MM.1S (cell line): ENCODE measurements at regions not wholly inside any gene's neighbourhood (a gene's known extent, or its start where the extent isn't known, plus 50 kb on each side); places are given as distances from the start of the nearest gene placed in this dataset.

Experiments used
- DNase-seq: peaks from one replicate; pipeline ENCODE4 v3.0.0-alpha.2; 2015
- H2AFZ ChIP-seq: fragments of 300-600 bp; sonication (generic); 2 replicates; pipeline ENCODE4 v1.6.0; 2016; ENCODE audit warnings: antibody characterized with exemption, low read length
- H3F3A ChIP-seq: fragments of 300-600 bp; sonication (generic); 2 replicates; pipeline ENCODE4 v1.6.1; 2016; ENCODE audit warnings: mild to moderate bottlenecking, antibody characterized with exemption, low read length, moderate library complexity, mixed read lengths; ENCODE audit not compliant: insufficient read depth
- H3K27ac ChIP-seq: fragments of 300-600 bp; sonication (generic); 2 replicates; pipeline ENCODE4 v1.5.1; 2016; ENCODE audit warnings: mild to moderate bottlenecking, low read length
- H3K27me3 ChIP-seq: fragments of 300-600 bp; sonication (generic); replicated peaks from 2 replicates; pipeline ENCODE4 v1.6.0; 2016; ENCODE audit warnings: low read length; ENCODE audit not compliant: insufficient read depth
- H3K36me3 ChIP-seq: fragments of 300-600 bp; sonication (generic); replicated peaks from 2 replicates; pipeline ENCODE4 v1.6.1; 2016; ENCODE audit warnings: mild to moderate bottlenecking, low read length, mixed read lengths; ENCODE audit not compliant: insufficient read depth
- H3K4me1 ChIP-seq: fragments of 300-600 bp; sonication (generic); 2 replicates; pipeline ENCODE4 v1.6.1; 2016; ENCODE audit warnings: low read length, mixed read lengths
- H3K4me2 ChIP-seq: fragments of 300-600 bp; sonication (generic); 2 replicates; pipeline ENCODE4 v1.6.0; 2016; ENCODE audit warnings: low read depth, low read length
- H3K4me3 ChIP-seq: fragments of 300-600 bp; sonication (generic); 2 replicates; pipeline ENCODE4 v1.5.1; 2016; ENCODE audit warnings: low read length, mixed read lengths
- H3K79me2 ChIP-seq: fragments of 300-600 bp; sonication (generic); 2 replicates; pipeline ENCODE4 v1.6.1; 2016; ENCODE audit warnings: mixed run types, low read length, mixed read lengths
- H3K9ac ChIP-seq: fragments of 300-600 bp; sonication (generic); 2 replicates; pipeline ENCODE4 v1.6.1; 2016; ENCODE audit warnings: low read length, mixed read lengths
- H3K9me2 ChIP-seq: fragments of 300-600 bp; sonication (generic); replicated peaks from 2 replicates; pipeline ENCODE4 v1.6.1; 2016; ENCODE audit warnings: mild to moderate bottlenecking, low read length, mixed read lengths; ENCODE audit not compliant: insufficient read depth
- H3K9me3 ChIP-seq: fragments of 300-600 bp; sonication (generic); replicated peaks from 2 replicates; pipeline ENCODE4 v1.6.1; 2016; ENCODE audit warnings: mild to moderate bottlenecking, low read length, mixed read lengths; ENCODE audit not compliant: insufficient read depth
- H4K20me1 ChIP-seq: fragments of 300-600 bp; sonication (generic); 2 replicates; pipeline ENCODE4 v1.6.1; 2016; ENCODE audit warnings: mild to moderate bottlenecking, low read length, moderate library complexity, mixed read lengths; ENCODE audit not compliant: insufficient read depth
- CTCF ChIP-seq: fragments of 300-600 bp; sonication (generic); IDR thresholded peaks from 2 replicates; pipeline ENCODE4 v1.5.1; 2016; ENCODE audit warnings: antibody characterized with exemption, low read length, mixed read lengths
- EZH2 ChIP-seq: fragments of 300-600 bp; sonication (generic); optimal IDR thresholded peaks from 2 replicates; pipeline ENCODE3; 2017; ENCODE audit warnings: low read depth, mild to moderate bottlenecking, antibody characterized with exemption, low read length, mixed read lengths
- EZH2phosphoT487 ChIP-seq: fragments of 300-600 bp; sonication (generic); IDR thresholded peaks from 2 replicates; pipeline ENCODE4 v1.6.1; 2018; ENCODE audit warnings: antibody characterized with exemption, low read length

- no peak for TF ChIP-seq EZH2
- no peak for TF ChIP-seq CTCF
- TF ChIP-seq EZH2phosphoT487: no peak
- H3K36me3 ChIP-seq: no peaks in the 10 kb centered on the region
- H3K4me2 ChIP-seq: no peak overlapping the region
- H3K4me1 ChIP-seq: 0 out of 2 replicates have a peak, but pooled peaks cover 8% of the 10 kb centered on the region
- H3K27me3 ChIP-seq: no peaks in the 10 kb centered on the region
- no peak overlapping the region for H2AFZ ChIP-seq
- no peak overlapping the region for H3K4me3 ChIP-seq
- DNase-seq: no peak
- no peak overlapping the region for H3K9ac ChIP-seq
- H3K9me2 ChIP-seq: no peaks in the 10 kb centered on the region
- H3K79me2 ChIP-seq: no peaks in the 10 kb centered on the region
- H4K20me1 ChIP-seq: no peaks in the 10 kb centered on the region
- H3K9me3 ChIP-seq: no peaks in the 10 kb centered on the region
- H3F3A ChIP-seq: no peaks in the 10 kb centered on the region
- H3K27ac ChIP-seq: no peak overlapping the region
These were observed 226.6 kb upstream of the EGLN3 start for GRCh38 chr14:34177466-34177865.

- H3K4me2 ChIP-seq: no peak overlapping the region
- H3K9me3 ChIP-seq: no peaks in the 10 kb centered on the region
- no peak for DNase-seq
- no peaks in the 10 kb centered on the region for H4K20me1 ChIP-seq
- H3F3A ChIP-seq: no peaks in the 10 kb centered on the region
- 0 out of 2 replicates have a peak, but pooled peaks cover 8% of the 10 kb centered on the region for H3K4me1 ChIP-seq
- no peaks in the 10 kb centered on the region for H3K36me3 ChIP-seq
- no peak overlapping the region for H3K9ac ChIP-seq
- H3K27ac ChIP-seq: no peak overlapping the region; the same call in 1 of the 2 replicates
- H2AFZ ChIP-seq: no peak overlapping the region
- no peaks in the 10 kb centered on the region for H3K27me3 ChIP-seq
- H3K79me2 ChIP-seq: no peaks in the 10 kb centered on the region
- no peak overlapping the region for H3K4me3 ChIP-seq
- TF ChIP-seq EZH2phosphoT487 (no peak), CTCF (no peak), EZH2 (no peak)
- no peaks in the 10 kb centered on the region for H3K9me2 ChIP-seq
These were observed 224.7 kb upstream of the EGLN3 start for GRCh38 chr14:34175574-34175973.

- no peak overlapping the region for H3K4me2 ChIP-seq
- no peaks in the 10 kb centered on the region for H4K20me1 ChIP-seq
- TF ChIP-seq CTCF (no peak), EZH2 (no peak), EZH2phosphoT487 (no peak)
- no peaks in the 10 kb centered on the region for H3K9me2 ChIP-seq
- H3K4me1 ChIP-seq: 0 out of 2 replicates have a peak, but pooled peaks cover 8% of the 10 kb centered on the region
- no peaks in the 10 kb centered on the region for H3K79me2 ChIP-seq
- H2AFZ ChIP-seq: no peak overlapping the region
- DNase-seq: no peak
- no peak overlapping the region for H3K9ac ChIP-seq
- H3K9me3 ChIP-seq: no peaks in the 10 kb centered on the region
- H3K27ac ChIP-seq: no peak overlapping the region
- H3K36me3 ChIP-seq: no peaks in the 10 kb centered on the region
- no peaks in the 10 kb centered on the region for H3F3A ChIP-seq
- H3K4me3 ChIP-seq: no peak overlapping the region
- no peaks in the 10 kb centered on the region for H3K27me3 ChIP-seq
These were observed 224.1 kb upstream of the EGLN3 start for GRCh38 chr14:34174973-34175372.
